ENCODE measurements at regions not wholly inside any gene's neighbourhood (a gene's known extent, or its start where the extent isn't known, plus 50 kb on each side); places are given as distances from the start of the nearest gene placed in this dataset.

GRCh38 chr13:94825507-94825906 lies 113.2 kb upstream of the SOX21 start:
- BruUV-seq (replicated peaks): no TSS peak
- Histone ChIP-seq H3K4me3 (ENCODE audit: low read depth in 2 of 2, low read length in 2 of 2) (no peak overlapping the region), H3K27me3 (ENCODE audit: control insufficient read depth, insufficient read depth, low read length) (no peaks in the 10 kb centered on the region), H3K9me3 (ENCODE audit: control insufficient read depth, insufficient read depth, low read depth, low read length) (no peaks in the 10 kb centered on the region), H3K4me1 (ENCODE audit: control insufficient read depth, insufficient read depth, low read length) (no peaks in the 10 kb centered on the region), H3K27ac (ENCODE audit: low read length) (no peak overlapping the region), H3K36me3 (ENCODE audit: control insufficient read depth, insufficient read depth, low read length) (no peaks in the 10 kb centered on the region)
- ChIA-PET POLR2A (no interaction called here), CTCF (no interaction called here)
- ATAC-seq (no peak), DNase-seq (ENCODE audit: low read depth, low spot score) (no peak)
- intact Hi-C loops (cut with micrococcal nuclease; ENCODE audit: unreplicated experiment) (no loop called here), in situ Hi-C loops (cut with HindIII; ENCODE audit: low pct_unique_long_range_greater_than_20kb, low sequenced_read_pairs) (no loop called here)
- no peak for TF ChIP-seq REST (IDR thresholded peaks at IDR 0.05; ENCODE audit: insufficient read depth in 1 of 2, low read depth in 2 of 2, low read length in 1 of 2)
- TF ChIP-seq TCF7L2 (IDR thresholded peaks at IDR 0.05; ENCODE audit: low read depth, low read length): no peak
- TF ChIP-seq CTCF (IDR thresholded peaks at IDR 0.05): no peak
- TF ChIP-seq SIN3A (IDR thresholded peaks at IDR 0.05; ENCODE audit: borderline replicate concordance, insufficient read depth, low read depth, low read length): no peak
- TF ChIP-seq POLR2AphosphoS5 (IDR thresholded peaks at IDR 0.05; ENCODE audit: low read depth, low read length): no peak

GRCh38 chr13:94824601-94825000 lies 112.3 kb upstream of the SOX21 start:
- TF ChIP-seq REST (IDR thresholded peaks at IDR 0.05; ENCODE audit: insufficient read depth in 1 of 2, low read depth in 2 of 2, low read length in 1 of 2): no peak
- no peak for TF ChIP-seq CTCF (IDR thresholded peaks at IDR 0.05)
- no peak for TF ChIP-seq SIN3A (IDR thresholded peaks at IDR 0.05; ENCODE audit: borderline replicate concordance, insufficient read depth, low read depth, low read length)
- no peak for TF ChIP-seq TCF7L2 (IDR thresholded peaks at IDR 0.05; ENCODE audit: low read depth, low read length)
- TF ChIP-seq POLR2AphosphoS5 (IDR thresholded peaks at IDR 0.05; ENCODE audit: low read depth, low read length): no peak
- no peak overlapping the region for H3K4me3 ChIP-seq (ENCODE audit: low read depth in 2 of 2, low read length in 2 of 2)
- ChIA-PET CTCF (no interaction called here), POLR2A (interaction anchor here (0.6 kb wide), 1 partner anchor 404 kb away, joined by 3 read pairs; no protein-coding TSS in a partner anchor)
- no peaks in the 10 kb centered on the region for H3K9me3 ChIP-seq (ENCODE audit: control insufficient read depth, insufficient read depth, low read depth, low read length)
- no peak for DNase-seq (ENCODE audit: low read depth, low spot score)
- intact Hi-C loops (cut with micrococcal nuclease; ENCODE audit: unreplicated experiment) (no loop called here), in situ Hi-C loops (cut with HindIII; ENCODE audit: low pct_unique_long_range_greater_than_20kb, low sequenced_read_pairs) (no loop called here)
- no peaks in the 10 kb centered on the region for H3K27me3 ChIP-seq (ENCODE audit: control insufficient read depth, insufficient read depth, low read length)
- no peak for ATAC-seq
- BruUV-seq (replicated peaks): no TSS peak
- no peaks in the 10 kb centered on the region for H3K4me1 ChIP-seq (ENCODE audit: control insufficient read depth, insufficient read depth, low read length)
- H3K27ac ChIP-seq (ENCODE audit: low read length): no peak overlapping the region
- no peaks in the 10 kb centered on the region for H3K36me3 ChIP-seq (ENCODE audit: control insufficient read depth, insufficient read depth, low read length)

Data from Panc1 (cell line).